ENCODE measurements at regions not wholly inside any gene's neighbourhood (a gene's known extent, or its start where the extent isn't known, plus 50 kb on each side); places are given as distances from the start of the nearest gene placed in this dataset.

- TF ChIP-seq ZNF607 (CRISPR knock-in tag; IDR thresholded peaks at IDR 0.05; ENCODE audit: borderline replicate concordance) (no peak), CTCF (CRISPR knock-in tag; IDR thresholded peaks at IDR 0.05) (no peak)
Measured at GRCh38 chr9:13387734-13388067, 108.2 kb upstream of the MPDZ start.
